ENCODE measurements at regions not wholly inside any gene's neighbourhood (a gene's known extent, or its start where the extent isn't known, plus 50 kb on each side); places are given as distances from the start of the nearest gene placed in this dataset.

DNA sequence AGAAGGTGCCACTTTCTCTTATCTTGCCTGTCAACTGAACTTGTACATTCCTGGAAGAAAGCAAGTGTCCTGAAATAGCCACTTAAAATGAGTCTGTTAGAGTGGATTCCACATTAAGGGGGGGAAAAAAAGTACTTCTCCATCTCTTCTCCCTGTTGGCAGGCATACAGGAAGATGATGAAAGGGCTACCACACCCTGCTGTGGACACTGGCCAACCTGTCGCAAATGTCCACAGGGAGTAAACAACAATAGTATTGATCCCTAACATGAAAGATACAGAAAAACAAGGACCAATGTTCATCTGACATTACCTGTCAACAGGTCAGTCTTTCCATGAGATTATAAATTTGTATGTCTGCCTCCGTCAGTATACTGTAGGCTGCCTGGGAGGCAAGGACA is 265.1 kb upstream of the MAP3K1 start:
- DNase-seq (ENCODE audit: low read depth in 2 of 2), result no peak

DNA sequence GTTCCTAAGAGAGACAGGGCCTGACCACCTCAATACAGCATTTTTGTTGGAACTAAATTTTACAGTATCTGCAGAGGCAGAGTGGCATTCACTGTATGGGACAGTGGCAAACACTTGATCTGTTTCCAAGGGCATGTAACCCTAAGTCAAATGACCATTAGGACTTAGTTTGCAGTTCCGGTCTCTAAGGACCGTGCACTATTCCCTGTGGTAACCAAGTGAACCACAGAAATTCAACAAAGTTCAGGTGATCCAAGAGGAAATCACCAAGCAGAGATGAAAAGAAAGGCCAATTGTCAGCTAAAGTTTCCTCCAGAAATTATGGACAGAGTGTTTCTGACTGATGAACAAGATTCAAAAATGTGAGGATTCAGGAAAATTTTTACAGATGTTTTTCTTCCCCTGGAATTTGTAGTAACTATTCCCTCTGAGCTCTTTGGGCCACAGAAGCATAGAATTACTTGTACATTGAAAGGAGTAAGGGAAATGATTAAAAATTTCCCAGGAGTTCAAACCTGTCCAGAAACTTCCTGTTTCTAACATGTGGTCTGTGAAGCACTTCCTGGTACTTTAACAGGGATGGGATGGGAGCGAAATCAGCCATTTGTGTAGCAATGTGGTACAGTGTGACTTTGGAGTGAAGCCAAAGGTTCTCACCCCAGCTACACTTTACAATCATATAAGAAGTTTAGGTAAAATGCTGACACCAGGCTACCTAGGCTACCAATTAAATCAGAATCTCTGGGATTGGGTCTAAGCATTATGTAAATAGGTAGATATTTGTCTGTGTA is 266.1 kb upstream of the MAP3K1 start:
- no peak for DNase-seq (ENCODE audit: low read depth in 2 of 2)

- DNase-seq (ENCODE audit: low read depth in 2 of 2), result no peak
These were observed 270.3 kb upstream of the MAP3K1 start for GRCh38 chr5:56545016-56545415.

DNA sequence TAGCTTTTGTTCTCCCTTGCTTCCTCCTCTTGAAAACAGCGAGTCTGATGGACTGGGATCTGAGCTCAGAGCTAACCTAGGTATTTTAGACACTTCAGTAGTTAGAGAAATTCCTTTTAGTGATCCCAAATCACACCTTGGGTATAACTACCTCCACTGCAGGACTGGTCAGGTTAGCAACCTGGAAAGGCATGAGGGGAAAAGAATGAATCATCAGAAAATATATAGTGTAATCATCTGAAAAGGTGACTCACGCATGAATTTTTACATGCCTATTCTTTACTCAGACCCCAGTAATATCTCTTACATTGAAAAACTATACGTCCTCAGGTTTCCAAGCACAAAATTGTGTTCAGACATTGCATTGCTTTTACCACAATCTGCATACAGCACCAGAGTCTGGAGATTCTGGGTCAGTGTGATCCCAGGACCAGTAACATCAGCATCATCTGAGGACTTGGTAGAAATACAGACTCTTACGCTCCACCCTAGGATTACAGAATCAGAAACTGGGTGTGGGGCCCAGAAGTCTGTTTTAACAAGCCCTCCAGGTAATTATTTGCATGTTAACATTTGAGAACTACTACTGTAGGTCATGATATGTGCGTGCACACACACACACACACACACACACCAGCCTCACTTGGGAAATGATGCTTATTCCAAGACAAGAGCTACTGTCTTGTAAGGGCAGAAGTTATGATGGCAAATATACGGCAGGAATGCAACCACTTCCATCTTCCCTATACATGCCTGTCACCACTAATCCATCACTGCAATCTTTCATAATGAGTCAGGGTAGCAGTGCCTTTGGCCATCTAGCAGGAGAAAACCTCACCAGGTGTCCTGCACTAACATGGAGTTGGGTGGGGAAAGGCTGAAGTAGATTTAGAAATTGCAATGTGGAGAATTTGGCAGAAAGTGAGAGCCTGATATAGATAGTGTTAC is 271.6 kb upstream of the MAP3K1 start:
- peak; percentile 85 to 86 for DNase-seq (ENCODE audit: low read depth in 2 of 2)

GRCh38 chr5:56540266-56540665 is 275.1 kb upstream of the MAP3K1 start:
- no peak for DNase-seq (ENCODE audit: low read depth in 2 of 2)

- DNase-seq (ENCODE audit: low read depth in 2 of 2), result no peak
These were observed 276.8 kb upstream of the MAP3K1 start for GRCh38 chr5:56538580-56538979.

DNA sequence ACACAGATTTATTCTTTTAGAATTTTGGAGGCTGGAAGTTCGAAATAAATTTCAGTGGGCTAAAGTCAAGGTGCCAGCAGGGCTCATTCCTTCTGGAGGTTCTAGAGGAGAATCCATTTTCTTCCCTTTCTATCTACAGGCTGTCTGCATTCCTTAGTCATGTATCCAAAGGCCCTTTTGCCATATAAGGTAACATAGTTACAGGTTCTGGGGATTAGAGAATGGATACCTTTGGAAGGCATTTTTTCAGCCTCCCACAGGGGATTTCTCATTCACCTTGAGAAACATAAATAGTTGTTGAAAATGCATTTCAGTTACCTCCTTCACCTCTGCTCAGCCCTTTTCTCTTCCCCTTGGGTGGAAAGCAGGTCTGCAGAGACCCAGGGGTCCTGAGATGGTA is 280.0 kb upstream of the MAP3K1 start:
- no peak for DNase-seq (ENCODE audit: low read depth in 2 of 2)

- DNase-seq (ENCODE audit: low read depth in 2 of 2), result no peak
These were observed 281.1 kb upstream of the MAP3K1 start for GRCh38 chr5:56534102-56534829.

DNA sequence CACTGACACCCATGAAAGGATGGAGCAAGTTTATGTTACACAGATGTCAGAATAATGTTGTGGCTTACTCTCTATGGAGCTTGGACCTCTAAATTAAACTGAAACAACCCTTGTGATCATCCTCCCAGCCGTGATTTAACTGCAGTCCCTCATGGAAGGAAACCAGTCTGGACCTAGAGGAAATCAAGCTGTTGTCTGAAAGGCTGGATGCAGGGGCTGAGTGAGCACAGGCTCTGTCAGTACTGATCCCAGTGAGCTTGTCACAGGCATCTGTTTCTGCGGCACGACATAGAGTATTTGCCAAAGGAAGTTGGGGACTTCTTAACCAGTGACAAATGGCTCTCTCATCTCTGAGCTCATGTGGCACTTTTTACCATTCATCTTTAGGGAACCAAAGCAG is 282.9 kb upstream of the MAP3K1 start:
- DNase-seq (ENCODE audit: low read depth in 2 of 2), result no peak

- no peak for DNase-seq (ENCODE audit: low read depth in 2 of 2)
These were observed 284.7 kb upstream of the MAP3K1 start for GRCh38 chr5:56530626-56531138.

- no peak for DNase-seq (ENCODE audit: low read depth in 2 of 2)
These were observed 285.5 kb upstream of the MAP3K1 start for GRCh38 chr5:56529666-56530430.

DNA sequence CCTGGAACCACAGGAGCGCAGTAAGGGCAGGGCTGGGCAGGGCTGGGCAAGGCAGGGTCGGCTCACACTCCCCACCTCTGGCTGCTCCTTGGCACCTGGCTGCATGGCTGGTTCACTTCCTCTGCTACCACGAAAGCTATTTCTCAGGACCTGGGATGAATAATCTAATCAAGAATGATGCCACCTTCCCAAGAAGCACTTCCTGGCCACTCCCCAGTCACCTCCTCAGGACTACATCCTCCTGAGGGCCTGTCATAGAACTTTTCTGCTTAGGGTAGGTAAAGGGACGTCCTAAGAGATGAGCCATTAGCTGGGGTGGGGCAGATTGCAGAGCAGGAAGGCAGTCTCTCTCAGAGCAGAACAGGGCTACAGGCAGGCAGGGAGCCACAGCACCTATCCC is 288.2 kb upstream of the MAP3K1 start:
- DNase-seq (ENCODE audit: low read depth in 2 of 2), result no peak

GRCh38 chr5:56525113-56525512 is 290.2 kb upstream of the MAP3K1 start:
- DNase-seq (ENCODE audit: low read depth in 2 of 2), result no peak

DNA sequence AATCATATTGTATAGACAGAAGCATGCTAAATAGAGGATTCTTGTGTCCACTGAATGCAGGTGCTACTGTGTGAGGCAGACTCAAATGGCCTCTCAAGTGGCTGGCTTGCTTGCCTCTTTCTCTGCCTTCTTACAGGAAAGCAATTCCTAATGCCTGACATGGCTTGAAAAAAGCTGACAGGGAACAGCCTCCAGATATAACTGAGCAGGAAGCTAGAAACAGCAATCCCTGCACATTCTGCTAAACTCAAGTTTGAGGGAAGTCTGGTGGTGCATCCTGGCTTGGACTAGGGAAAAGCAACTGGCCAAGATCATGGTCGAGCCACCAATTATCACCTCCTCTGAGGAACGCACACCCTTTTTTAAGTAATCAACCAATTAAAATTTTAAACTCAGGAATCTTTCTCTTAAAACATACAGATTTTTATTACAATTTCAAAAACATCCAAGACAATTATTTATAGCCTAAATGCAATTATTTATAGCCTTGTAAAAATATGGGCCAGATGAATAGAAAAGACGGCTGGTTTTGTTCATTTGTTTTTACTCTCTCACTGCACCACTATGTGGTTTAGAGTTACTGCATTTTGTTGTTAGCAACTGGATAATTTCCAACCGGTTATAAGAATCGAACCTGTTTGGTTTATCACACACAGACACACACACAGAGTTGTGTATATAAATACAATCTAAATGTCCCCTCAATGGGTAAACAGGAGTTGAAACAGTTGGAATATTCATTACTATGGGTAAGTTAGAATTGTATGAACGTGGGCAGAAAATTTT is 290.9 kb upstream of the ANKRD55 start:
- DNase-seq (ENCODE audit: low read depth in 2 of 2), result no peak

DNA sequence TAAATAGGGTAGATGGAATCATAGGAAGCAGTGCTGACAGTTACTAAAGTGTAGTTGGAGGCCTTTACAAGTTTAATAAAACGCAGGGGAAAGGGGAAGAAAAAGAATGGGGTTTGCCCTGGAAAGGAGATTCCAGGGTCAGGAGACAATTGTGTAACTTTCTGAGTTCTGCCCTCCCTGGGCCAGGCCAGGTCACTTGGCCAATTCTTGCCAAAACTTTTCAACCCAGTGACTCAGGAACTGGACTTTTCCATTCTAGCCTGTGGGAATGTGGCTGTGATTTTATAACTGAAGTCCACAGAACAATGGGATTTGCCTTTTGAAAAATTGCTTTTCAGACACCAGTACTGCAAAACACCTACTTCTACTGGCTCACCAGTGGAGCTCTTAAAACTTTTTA is 289.8 kb upstream of the ANKRD55 start:
- no peak for DNase-seq (ENCODE audit: low read depth in 2 of 2)

DNA sequence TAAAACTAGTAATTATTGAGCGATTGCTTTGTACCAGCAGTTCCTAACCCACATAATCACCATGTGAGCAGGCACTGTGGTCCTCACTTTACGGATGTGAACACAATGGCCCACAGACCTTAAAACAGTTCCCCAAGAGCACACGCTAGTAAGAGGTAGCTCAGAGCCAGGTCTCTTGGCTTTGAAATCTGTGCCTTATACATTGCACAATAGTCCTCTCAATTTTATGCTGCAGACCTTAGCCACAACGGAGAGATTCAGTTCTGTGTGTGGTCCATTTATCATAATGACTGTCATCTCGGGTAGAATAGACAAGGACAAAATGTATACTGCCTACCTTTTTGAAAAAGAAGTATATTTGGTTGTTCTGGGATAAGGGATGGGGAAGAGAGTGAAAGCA is 289.0 kb upstream of the ANKRD55 start:
- DNase-seq (ENCODE audit: low read depth in 2 of 2), result no peak

DNA sequence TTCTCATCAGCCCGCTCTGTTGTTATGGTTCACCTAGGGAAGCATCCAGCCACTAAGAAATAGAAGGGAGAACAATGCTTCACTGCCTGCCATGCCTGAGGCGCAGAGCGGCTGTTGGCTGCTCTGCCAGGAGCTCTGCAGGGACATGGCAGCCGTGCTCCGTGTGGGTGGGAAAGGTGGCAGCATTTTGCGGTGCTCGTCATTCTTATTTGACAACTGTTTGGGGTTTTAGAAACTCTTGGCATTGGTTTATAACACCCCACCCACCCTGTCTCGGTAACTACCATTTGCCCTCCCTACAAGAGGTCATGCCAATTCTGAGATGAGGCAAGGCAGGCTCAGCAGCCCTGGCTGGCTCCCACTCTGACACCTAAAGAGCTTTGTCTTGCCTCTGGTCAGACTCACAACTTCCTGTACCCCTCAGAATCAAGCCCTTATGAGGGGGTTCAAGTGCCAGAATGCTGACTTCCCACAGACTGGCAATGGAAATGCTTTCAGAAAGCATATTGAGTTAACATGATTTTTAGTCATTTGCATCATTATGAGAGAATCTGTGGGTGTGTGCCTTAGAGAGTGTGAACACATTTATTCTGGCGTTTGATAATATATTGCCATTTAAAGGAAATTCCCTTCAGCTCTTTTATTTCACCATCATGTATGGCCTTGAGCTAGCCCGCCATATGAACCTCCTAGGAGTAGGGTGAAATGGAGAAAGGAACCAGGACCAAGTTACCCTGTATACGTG is 288.0 kb upstream of the ANKRD55 start:
- no peak for DNase-seq (ENCODE audit: low read depth in 2 of 2)

DNA sequence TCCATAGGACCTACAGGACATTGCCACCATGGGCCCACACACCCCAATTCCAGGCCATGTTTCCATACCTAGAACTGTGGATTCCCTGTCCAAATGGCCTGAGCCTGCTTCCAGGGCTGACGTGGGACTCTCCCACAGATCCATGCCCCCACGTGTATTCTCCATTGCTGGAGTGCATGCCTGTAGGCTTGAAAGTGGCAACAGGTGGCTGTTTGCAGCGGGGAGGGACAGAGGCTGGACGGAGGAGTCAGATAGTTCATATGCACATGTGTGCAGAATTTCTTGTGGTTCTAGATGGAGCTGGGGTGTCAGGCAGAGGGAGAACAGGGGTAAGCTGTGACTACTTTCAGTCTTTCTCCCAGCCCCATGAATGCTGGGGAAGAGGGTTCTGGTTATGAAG is 285.7 kb upstream of the ANKRD55 start:
- no peak for DNase-seq (ENCODE audit: low read depth in 2 of 2)

DNA sequence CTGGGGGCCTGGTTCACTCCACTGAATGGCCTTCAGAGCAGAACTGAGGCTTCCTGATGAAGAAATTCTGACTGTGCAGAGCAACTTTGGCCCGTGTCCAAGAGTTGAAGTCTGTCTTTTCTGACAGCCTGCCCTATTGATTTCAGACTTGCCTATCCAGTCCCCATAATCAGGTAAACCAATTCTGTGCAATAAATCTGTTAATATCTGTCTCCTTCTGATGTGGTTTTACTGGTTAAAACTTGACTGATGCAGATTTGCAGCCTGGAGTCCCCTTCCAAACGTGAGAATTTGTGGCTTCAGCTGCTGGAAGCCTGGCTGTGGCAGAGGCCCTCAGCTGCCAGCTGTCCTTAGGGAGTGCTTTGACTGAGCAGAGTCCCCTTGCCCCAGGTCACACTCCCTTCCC is 283.9 kb upstream of the ANKRD55 start:
- no peak for DNase-seq (ENCODE audit: low read depth in 2 of 2)

- no peak for DNase-seq (ENCODE audit: low read depth in 2 of 2)
These were observed 283.3 kb upstream of the ANKRD55 start for GRCh38 chr5:56516441-56516840.
